GM12878 (cell line): ENCODE measurements at regions not wholly inside any gene's neighbourhood (a gene's known extent, or its start where the extent isn't known, plus 50 kb on each side); places are given as distances from the start of the nearest gene placed in this dataset.

ENCODE experiments used
- ATAC-seq: fragments of 200-7000 bp; cut with Tn5 transposase; 3 replicates; pipeline ENCODE4 v1.9.1; 2020; ENCODE audit warnings: mild to moderate bottlenecking, moderate library complexity
- BruUV-seq: library from RNA; stranded (reverse); fragments of 400-500 nt; replicated peaks from 2 replicates; lab custom pipeline; 2021; lab: Mats Ljungman, UMichigan
- CTCF ChIA-PET: fragments of 300-600 bp; sonication (Branson Sonifier 250); formaldehyde crosslinking; extraction: SDS; loops from one replicate; lab custom pipeline; 2021; ENCODE audit warnings: inconsistent platforms; lab: Yijun Ruan, JAX
- POLR2A ChIA-PET: fragments of 350-600 bp; formaldehyde crosslinking; extraction: SDS; loops from one replicate; lab custom pipeline; 2021; ENCODE audit warnings: inconsistent platforms; lab: Charles Lee
- RAD21 ChIA-PET: fragments of 300-600 bp; sonication (Branson Sonifier 250); formaldehyde crosslinking; loops from one replicate; lab custom pipeline; 2023; ENCODE audit warnings: antibody characterized with exemption; ENCODE audit not compliant: unreplicated experiment; lab: Charles Lee
- SMC1A ChIA-PET: fragments of 300-600 bp; sonication (Branson Sonifier 250); formaldehyde crosslinking; loops from one replicate; lab custom pipeline; 2023; ENCODE audit not compliant: unreplicated experiment, uncharacterized antibody; lab: Charles Lee
- DNase-seq: peaks from one replicate; pipeline ENCODE4 v3.0.0-alpha.2; 2011; ENCODE audit warnings: low read depth, low spot score
- FAIRE-seq: peaks from 3 replicates; lab custom pipeline; 2011; peaks lifted over from hg19 to GRCh38; lab: Jason Lieb, UNC
- H2AFZ ChIP-seq: 2 replicates; pipeline ENCODE4 v1.6.0; 2011; ENCODE audit warnings: low read depth, low read length, control low read depth; ENCODE audit not compliant: control insufficient read depth
- H3K27ac ChIP-seq: 2 replicates; pipeline ENCODE4 v1.5.1; 2011; ENCODE audit warnings: control low read depth; ENCODE audit not compliant: control insufficient read depth, insufficient read depth
- H3K27me3 ChIP-seq, 2 experiments: replicated peaks in 1 of 2; 2 replicates each; pipeline versions ENCODE4 v1.6.0 to v1.6.1; 2011; ENCODE audit warnings: low read length in 1 of 2; ENCODE audit not compliant: control insufficient read depth in 2 of 2, insufficient read depth in 2 of 2
- H3K36me3 ChIP-seq, 2 experiments: 2 replicates each; pipeline ENCODE4 v1.5.1; 2011; ENCODE audit warnings: low read length in 1 of 2; ENCODE audit not compliant: control insufficient read depth in 2 of 2, insufficient read depth in 2 of 2
- H3K4me1 ChIP-seq: 2 replicates; pipeline ENCODE4 v1.6.1; 2011; ENCODE audit warnings: mild to moderate bottlenecking, low read length, moderate library complexity, mixed read lengths; ENCODE audit not compliant: control insufficient read depth, insufficient read depth
- H3K4me2 ChIP-seq: 2 replicates; pipeline ENCODE4 v1.6.0; 2011; ENCODE audit warnings: control low read depth; ENCODE audit not compliant: control insufficient read depth, insufficient read depth
- H3K4me3 ChIP-seq: fragments of 200-600 bp; sonication (generic); 2 replicates; pipeline ENCODE4 v1.5.1; 2016
- H3K79me2 ChIP-seq: 2 replicates; pipeline ENCODE4 v1.6.0; 2011; ENCODE audit warnings: low read length; ENCODE audit not compliant: control insufficient read depth, insufficient read depth
- H3K9ac ChIP-seq: 2 replicates; pipeline ENCODE4 v1.8.0; 2011; ENCODE audit warnings: low read length, control low read depth, mixed read lengths; ENCODE audit not compliant: control insufficient read depth, insufficient read depth
- H3K9me3 ChIP-seq: replicated peaks from 3 replicates; pipeline ENCODE4 v1.5.1; 2011; ENCODE audit warnings: mild to moderate bottlenecking, low read length; ENCODE audit not compliant: control insufficient read depth, insufficient read depth
- H4K20me1 ChIP-seq: 2 replicates; pipeline ENCODE4 v1.6.0; 2011; ENCODE audit not compliant: control insufficient read depth, insufficient read depth
- ATF2 ChIP-seq: IDR thresholded peaks from 2 replicates; pipeline ENCODE4 v1.6.1; 2012; ENCODE audit warnings: low read length, inconsistent platforms
- BACH1 ChIP-seq: fragments of 450-650 bp; IDR thresholded peaks from 2 replicates; pipeline ENCODE4 v1.6.1; 2017; ENCODE audit warnings: mild to moderate bottlenecking, borderline replicate concordance
- BCL3 ChIP-seq: IDR thresholded peaks from 2 replicates; pipeline ENCODE4 v1.6.1; 2011; ENCODE audit warnings: borderline replicate concordance, low read depth, mild to moderate bottlenecking, moderate library complexity, low read length; ENCODE audit not compliant: insufficient read depth, poor library complexity, severe bottlenecking
- CHD4 ChIP-seq: fragments of 200-600 bp; sonication (generic); IDR thresholded peaks from 2 replicates; pipeline ENCODE4 v1.6.1; 2016; ENCODE audit warnings: mild to moderate bottlenecking
- EGR1 ChIP-seq, 2 experiments: IDR thresholded peaks; 1 replicate in 1 of 2; 2 replicates in 1 of 2; pipeline ENCODE4 v1.6.1; 2011 to 2012; ENCODE audit warnings: low read depth in 2 of 2, low read length in 2 of 2, borderline replicate concordance in 1 of 2, mild to moderate bottlenecking in 1 of 2, moderate library complexity in 1 of 2
- GATAD2B ChIP-seq: fragments of 450-650 bp; conservative IDR thresholded peaks from 2 replicates; pipeline ENCODE4 v1.6.1; 2017; ENCODE audit warnings: low read depth, mild to moderate bottlenecking, moderate library complexity
- IRF5 ChIP-seq: fragments of 450-650 bp; IDR thresholded peaks from 2 replicates; pipeline ENCODE4 v1.6.1; 2017; ENCODE audit warnings: borderline replicate concordance
- MXI1 ChIP-seq: fragments of 150-350 bp; IDR thresholded peaks from 2 replicates; pipeline ENCODE4 v1.6.1; 2011; ENCODE audit warnings: low read depth, mild to moderate bottlenecking, inconsistent platforms, low read length, improper control_type of control experiment
- REST ChIP-seq: IDR thresholded peaks from 2 replicates; pipeline ENCODE4 v1.6.1; 2012; ENCODE audit warnings: mild to moderate bottlenecking, low read depth, low read length
- SMAD5 ChIP-seq: IDR thresholded peaks from 2 replicates; pipeline ENCODE4 v1.6.1; 2016; ENCODE audit warnings: antibody characterized with exemption, low read depth
- TCF3 ChIP-seq: IDR thresholded peaks from 2 replicates; pipeline ENCODE4 v1.6.1; 2012; ENCODE audit warnings: low read depth, mild to moderate bottlenecking, low read length, borderline replicate concordance; ENCODE audit not compliant: insufficient read depth
- USF2 ChIP-seq: IDR thresholded peaks from 2 replicates; pipeline ENCODE4 v1.6.1; 2011; ENCODE audit warnings: low read depth, low read length, improper control_type of control experiment, borderline replicate concordance
- YBX1 ChIP-seq: fragments of 450-650 bp; IDR thresholded peaks from 2 replicates; pipeline ENCODE4 v1.6.1; 2016; ENCODE audit warnings: antibody characterized with exemption
- ZNF24 ChIP-seq: fragments of 450-650 bp; IDR thresholded peaks from 2 replicates; pipeline ENCODE4 v1.6.1; 2017; ENCODE audit warnings: antibody characterized with exemption, mild to moderate bottlenecking
- WGBS: methylation state at CpG from one replicate; pipeline ENCODE4 v1.1.6; 2016; ENCODE audit warnings: low lambda C conversion rate; ENCODE audit not compliant: insufficient replicate concordance, insufficient coverage; ENCODE audit errors: missing lambda C conversion rate; 5-methylcytosine and 5-hydroxymethylcytosine counted together
- in situ Hi-C: fragments of 300-500 bp; cut with MboI; formaldehyde crosslinking; loops from 9 replicates; pipeline ENCODE4 v1.14.3; 2018; ENCODE audit warnings: mixed read lengths
- intact Hi-C: fragments of 100-400 bp; cut with micrococcal nuclease; formaldehyde crosslinking; loops from one replicate; pipeline ENCODE4 v1.14.2; 2022; ENCODE audit not compliant: unreplicated experiment

GRCh38 chr9:77099388-77099787 lies 77.9 kb upstream of the VPS13A start:
- Histone ChIP-seq H4K20me1 (no peaks in the 10 kb centered on the region), H3K9me3 (no peaks in the 10 kb centered on the region), H3K36me3 (no peaks in the 10 kb centered on the region)
- SMC1A ChIA-PET: no interaction called here
- RAD21 ChIA-PET: no interaction called here
- TF ChIP-seq BCL3: no peak
- TF ChIP-seq TCF3: no peak
- no peak for TF ChIP-seq ATF2
- TF ChIP-seq CHD4: no peak
- no peak for TF ChIP-seq IRF5
- no peak for TF ChIP-seq SMAD5
- TF ChIP-seq MXI1: no peak
- TF ChIP-seq EGR1 (IDR thresholded peaks at IDR 0.05; ENCODE audit: borderline replicate concordance in 1 of 2, low read depth in 2 of 2, low read length in 2 of 2): no peak
- no peak for TF ChIP-seq ZNF24
- no peak for TF ChIP-seq GATAD2B
- no peak for TF ChIP-seq YBX1
- TF ChIP-seq REST: no peak
- no peak for TF ChIP-seq BACH1
- TF ChIP-seq USF2: no peak
- TF ChIP-seq, all 136 proteins: peak for 0
- no peak overlapping the region for H3K4me3 ChIP-seq
- DNase-seq: no peak
- H3K27me3 ChIP-seq: no peaks in the 10 kb centered on the region
- no peaks in the 10 kb centered on the region for H3K4me1 ChIP-seq
- 25% methylated on average over 3 of the region's 3 CpGs for WGBS
- no TSS peak for BruUV-seq
- in situ Hi-C loops (no loop called here), intact Hi-C loops (no loop called here)
- POLR2A ChIA-PET: no interaction called here
- no peak overlapping the region for H3K4me2 ChIP-seq
- no peaks in the 10 kb centered on the region for H3K79me2 ChIP-seq
- no peak overlapping the region for H2AFZ ChIP-seq
- no peak for ATAC-seq
- H3K27ac ChIP-seq: no peak overlapping the region
- CTCF ChIA-PET: interaction anchor here (0.6 kb wide), 1 partner anchor 707 kb away, joined by 3 read pairs; no protein-coding TSS in a partner anchor
- no peak overlapping the region for H3K9ac ChIP-seq
- FAIRE-seq: no peak
